Natural killer cell (primary cell): ENCODE measurements at regions not wholly inside any gene's neighbourhood (a gene's known extent, or its start where the extent isn't known, plus 50 kb on each side); places are given as distances from the start of the nearest gene placed in this dataset.
A peak's percentile ranks its signal among the peaks of the same experiment; 100 is the strongest.

ENCODE experiments used
- ATAC-seq, 3 donors: fragments of 150-1000 bp in 2 of 3; fragments of 200-7000 bp in 1 of 3; cut with Tn5 transposase; 1 replicate in 1 of 3; 2 replicates in 2 of 3; pipeline ENCODE4 v1.10.0; 2021; ENCODE audit warnings: mild to moderate bottlenecking in 2 of 3, moderate library complexity in 2 of 3
- DNase-seq, 2 donors: peaks; one replicate each; pipeline versions ENCODE4 v3.0.0 to v3.0.0-alpha.2; 2013 to 2021; ENCODE audit warnings: mixed read lengths in 1 of 2
- H3K27ac ChIP-seq: one replicate; pipeline ENCODE4 v1.5.1; 2013; ENCODE audit warnings: mild to moderate bottlenecking, low read length
- H3K27me3 ChIP-seq: one replicate; pipeline ENCODE4 v1.6.1; 2013; ENCODE audit warnings: low read length; ENCODE audit not compliant: control insufficient read depth, insufficient read depth
- H3K36me3 ChIP-seq: one replicate; pipeline ENCODE4 v1.6.1; 2013; ENCODE audit warnings: low read length; ENCODE audit not compliant: control insufficient read depth, insufficient read depth
- H3K4me1 ChIP-seq: one replicate; pipeline ENCODE4 v1.6.1; 2013; ENCODE audit warnings: low read length; ENCODE audit not compliant: control insufficient read depth, insufficient read depth
- H3K4me3 ChIP-seq: one replicate; pipeline ENCODE4 v1.5.1; 2013; ENCODE audit warnings: low read length
- H3K9me3 ChIP-seq: one replicate; pipeline ENCODE4 v1.6.1; 2013; ENCODE audit warnings: low read length; ENCODE audit not compliant: control insufficient read depth, insufficient read depth
- H3K27ac Mint-ChIP-seq, 2 donors: one replicate each; pipeline ENCODE4 v1.8.0; 2022; ENCODE audit warnings: mild to moderate bottlenecking in 2 of 2, mixed read lengths in 2 of 2, moderate library complexity in 1 of 2
- H3K27me3 Mint-ChIP-seq, 2 donors: one replicate each; pipeline ENCODE4 v1.8.0; 2022; ENCODE audit warnings: low read depth in 2 of 2, mixed read lengths in 2 of 2
- H3K36me3 Mint-ChIP-seq: one replicate; pipeline ENCODE4 v1.8.0; 2022; ENCODE audit warnings: mixed read lengths
- H3K4me1 Mint-ChIP-seq, 2 donors: one replicate each; pipeline ENCODE4 v1.8.0; 2022; ENCODE audit warnings: mixed read lengths in 2 of 2
- H3K4me3 Mint-ChIP-seq: one replicate; pipeline ENCODE4 v1.8.0; 2022; ENCODE audit warnings: mild to moderate bottlenecking, moderate library complexity, mixed read lengths
- H3K9me3 Mint-ChIP-seq, 2 donors: one replicate each; pipeline ENCODE4 v1.8.0; 2022; ENCODE audit warnings: mixed read lengths in 2 of 2
- WGBS: methylation state at CpG from one replicate; pipeline ENCODE4 v1.1.7; 2013; ENCODE audit warnings: missing lambda C conversion rate; ENCODE audit not compliant: insufficient coverage; 5-methylcytosine and 5-hydroxymethylcytosine counted together
- intact Hi-C: fragments of 100-400 bp; cut with micrococcal nuclease; formaldehyde crosslinking; loops from one replicate; pipeline ENCODE4 v1.14.2; 2022
- TF ChIP-seq, protein P1 (sequence below): fragments of 200-600 bp; IDR thresholded peaks from one replicate; pipeline ENCODE4 v1.8.0; 2022; ENCODE audit warnings: antibody characterized with exemption

DNA sequence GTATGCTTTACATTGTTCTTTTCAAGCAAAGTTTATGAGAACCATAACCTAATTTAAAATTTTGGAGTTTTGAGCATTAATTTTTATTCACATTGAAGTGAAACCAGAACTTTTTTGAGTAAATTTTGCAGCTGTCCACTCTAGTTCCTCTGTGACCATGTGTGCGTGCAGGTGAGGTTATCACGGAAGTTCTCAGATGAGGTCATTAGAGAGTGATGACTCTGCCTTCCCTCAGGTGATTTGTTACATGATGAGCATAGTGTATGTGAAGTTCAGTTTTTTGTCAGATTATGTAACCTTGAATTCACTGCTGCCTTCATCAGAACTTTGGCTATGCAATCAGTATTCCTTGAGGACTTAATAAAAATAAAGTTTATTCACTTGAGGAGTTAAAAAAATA is 828.2 kb downstream of the ADGRL2 start:
- no peaks in the 10 kb centered on the region for H3K4me1 ChIP-seq
- WGBS = 81% methylated on average over 2 of the region's 2 CpGs
- no peaks in the 10 kb centered on the region for H3K27me3 ChIP-seq
- peaks cover 4% of the 10 kb centered on the region for H3K9me3 ChIP-seq
- no peak overlapping the region for H3K27ac ChIP-seq
- no peak for ATAC-seq
- H3K36me3 ChIP-seq = no peaks in the 10 kb centered on the region
- no peak overlapping the region for H3K4me3 ChIP-seq
- Mint-ChIP-seq H3K27ac (no peak overlapping the region), H3K36me3 (no peaks in the 10 kb centered on the region), H3K27me3 (no peaks in the 10 kb centered on the region), H3K4me1 (no peaks in the 10 kb centered on the region), H3K4me3 (no peak overlapping the region), H3K9me3 (peaks cover 8 to 15% of the 10 kb centered on the region in 2 donors)
- intact Hi-C loops = no loop called here
- no peak for DNase-seq
- TF ChIP-seq, protein P1, sequence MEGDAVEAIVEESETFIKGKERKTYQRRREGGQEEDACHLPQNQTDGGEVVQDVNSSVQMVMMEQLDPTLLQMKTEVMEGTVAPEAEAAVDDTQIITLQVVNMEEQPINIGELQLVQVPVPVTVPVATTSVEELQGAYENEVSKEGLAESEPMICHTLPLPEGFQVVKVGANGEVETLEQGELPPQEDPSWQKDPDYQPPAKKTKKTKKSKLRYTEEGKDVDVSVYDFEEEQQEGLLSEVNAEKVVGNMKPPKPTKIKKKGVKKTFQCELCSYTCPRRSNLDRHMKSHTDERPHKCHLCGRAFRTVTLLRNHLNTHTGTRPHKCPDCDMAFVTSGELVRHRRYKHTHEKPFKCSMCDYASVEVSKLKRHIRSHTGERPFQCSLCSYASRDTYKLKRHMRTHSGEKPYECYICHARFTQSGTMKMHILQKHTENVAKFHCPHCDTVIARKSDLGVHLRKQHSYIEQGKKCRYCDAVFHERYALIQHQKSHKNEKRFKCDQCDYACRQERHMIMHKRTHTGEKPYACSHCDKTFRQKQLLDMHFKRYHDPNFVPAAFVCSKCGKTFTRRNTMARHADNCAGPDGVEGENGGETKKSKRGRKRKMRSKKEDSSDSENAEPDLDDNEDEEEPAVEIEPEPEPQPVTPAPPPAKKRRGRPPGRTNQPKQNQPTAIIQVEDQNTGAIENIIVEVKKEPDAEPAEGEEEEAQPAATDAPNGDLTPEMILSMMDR = no peak

DNA sequence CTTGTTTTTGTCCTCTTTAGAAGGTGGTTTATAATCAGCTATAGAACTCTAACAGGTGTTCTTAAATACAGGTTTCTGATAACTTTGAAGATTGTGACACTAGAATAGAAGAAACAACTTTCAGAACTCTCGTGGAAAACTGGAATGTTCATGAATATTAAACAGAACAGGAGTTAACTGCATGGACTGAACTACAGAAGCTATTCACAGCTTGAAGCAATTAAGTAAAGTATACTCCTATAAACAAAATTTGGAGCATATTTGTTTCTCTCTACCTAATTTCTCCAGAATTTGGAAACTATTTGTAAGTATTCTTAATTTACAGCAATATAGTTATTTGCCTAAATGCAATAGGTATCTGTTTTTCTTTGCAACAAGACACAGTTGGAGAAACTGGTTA is 824.8 kb downstream of the ADGRL2 start:
- H3K9me3 ChIP-seq = peaks cover 4% of the 10 kb centered on the region
- Mint-ChIP-seq H3K4me1 (no peaks in the 10 kb centered on the region), H3K27me3 (no peaks in the 10 kb centered on the region), H3K36me3 (no peaks in the 10 kb centered on the region), H3K4me3 (no peak overlapping the region), H3K27ac (no peak overlapping the region), H3K9me3 (peaks cover 6 to 8% of the 10 kb centered on the region in 2 donors)
- no peak overlapping the region for H3K27ac ChIP-seq
- 83% methylated on average over 1 of the region's 1 CpG for WGBS
- H3K4me1 ChIP-seq = no peaks in the 10 kb centered on the region
- H3K4me3 ChIP-seq = no peak overlapping the region
- H3K27me3 ChIP-seq = no peaks in the 10 kb centered on the region
- intact Hi-C loops = no loop called here
- TF ChIP-seq, protein P1 = no peak
- DNase-seq (peak in 1 of 2 donors; percentile 2), ATAC-seq (no peak)
- H3K36me3 ChIP-seq = no peaks in the 10 kb centered on the region

DNA sequence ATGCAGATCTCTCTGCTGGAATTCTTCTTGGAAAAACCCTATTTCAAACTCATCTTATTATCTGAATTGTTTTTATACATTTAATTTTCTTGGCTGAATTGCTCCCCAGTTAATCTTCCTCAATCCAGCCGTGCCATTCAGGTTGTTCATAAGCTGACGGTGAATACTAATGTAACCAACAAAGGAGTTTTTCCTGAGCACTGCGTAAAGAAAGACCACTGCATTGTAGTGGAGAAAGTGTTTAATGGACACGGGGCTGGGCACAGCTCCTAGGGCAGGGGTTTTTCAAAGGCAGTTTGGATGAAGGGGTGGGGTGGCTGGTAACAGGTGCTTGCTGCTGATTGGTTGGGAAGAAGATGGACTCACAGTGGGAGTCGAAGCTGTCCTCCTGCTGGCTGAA is 820.3 kb downstream of the ADGRL2 start:
- Mint-ChIP-seq H3K27me3 (no peaks in the 10 kb centered on the region), H3K9me3 (no peaks in the 10 kb centered on the region), H3K4me1 (no peaks in the 10 kb centered on the region)

DNA sequence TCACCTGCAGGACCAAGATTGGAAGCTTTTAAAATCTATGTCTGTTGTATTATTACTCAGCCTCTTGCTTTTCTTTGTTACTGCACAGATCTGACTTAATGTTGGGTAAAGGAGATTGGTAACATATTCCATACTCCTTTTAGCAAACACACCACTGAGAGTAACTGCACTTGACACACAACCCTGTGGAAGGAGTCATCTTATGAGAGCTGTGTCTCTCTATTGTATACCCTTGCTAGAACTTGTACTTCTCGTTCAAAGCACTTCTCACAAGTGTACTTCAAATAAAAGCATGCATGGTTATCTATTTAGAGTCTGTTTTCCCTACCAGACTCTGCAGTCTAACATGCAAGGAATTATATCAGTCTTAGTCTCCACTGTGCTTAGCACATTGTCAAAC is 813.4 kb downstream of the ADGRL2 start:
- H3K27me3 ChIP-seq = no peaks in the 10 kb centered on the region
- H3K4me3 ChIP-seq = no peak overlapping the region
- H3K36me3 Mint-ChIP-seq = no peaks in the 10 kb centered on the region
- no peaks in the 10 kb centered on the region for H3K36me3 ChIP-seq
- TF ChIP-seq, protein P1 = no peak
- no peak for ATAC-seq
- no peaks in the 10 kb centered on the region for H3K4me1 ChIP-seq
- no peaks in the 10 kb centered on the region for H3K4me1 Mint-ChIP-seq
- no peak overlapping the region for H3K27ac ChIP-seq
- no peaks in the 10 kb centered on the region for H3K27me3 Mint-ChIP-seq
- H3K27ac Mint-ChIP-seq = no peak overlapping the region
- peaks cover 3 to 4% of the 10 kb centered on the region in 2 donors for H3K9me3 Mint-ChIP-seq
- 71% methylated on average over 1 of the region's 1 CpG for WGBS
- no peak for DNase-seq
- no peaks in the 10 kb centered on the region for H3K9me3 ChIP-seq
- intact Hi-C loops = no loop called here
- no peak overlapping the region for H3K4me3 Mint-ChIP-seq

More for the DNA sequence above, 820.3 kb downstream of the ADGRL2 start:
- no peaks in the 10 kb centered on the region for H3K36me3 Mint-ChIP-seq
- H3K4me1 ChIP-seq = no peaks in the 10 kb centered on the region
- no peaks in the 10 kb centered on the region for H3K27me3 ChIP-seq
- no peak overlapping the region for H3K4me3 Mint-ChIP-seq
- 91% methylated on average over 5 of the region's 5 CpGs for WGBS
- intact Hi-C loops = no loop called here
- H3K27ac Mint-ChIP-seq = no peak overlapping the region
- no peak for DNase-seq
- TF ChIP-seq, protein P1 = no peak
- H3K27ac ChIP-seq = no peak overlapping the region
- no peak overlapping the region for H3K4me3 ChIP-seq
- no peak for ATAC-seq
- peaks cover 4% of the 10 kb centered on the region for H3K9me3 ChIP-seq
- no peaks in the 10 kb centered on the region for H3K36me3 ChIP-seq
